Testis (tissue), 2 donors: ENCODE measurements at regions not wholly inside any gene's neighbourhood (a gene's known extent, or its start where the extent isn't known, plus 50 kb on each side); places are given as distances from the start of the nearest gene placed in this dataset.
"Not testable (repeated sequence)": the region's sequence is repeated elsewhere in the genome, so short reads cannot be mapped to it uniquely, and the experiment has no call there.

ENCODE experiments used
- POLR2A ChIP-seq: fragments of 450-650 bp; IDR thresholded peaks from one replicate; pipeline ENCODE4 v1.6.1; 2017; ENCODE audit warnings: antibody characterized with exemption, mild to moderate bottlenecking, moderate library complexity
- TF ChIP-seq, protein P1 (sequence below), 3 experiments: fragments of 450-650 bp in 2 of 3; fragments of 200-600 bp in 1 of 3; sonication (generic) in 1 of 3; IDR thresholded peaks; one replicate each; pipeline ENCODE4 v1.5.1; 2016 to 2019; ENCODE audit warnings: antibody characterized with exemption in 3 of 3, mild to moderate bottlenecking in 2 of 3, moderate library complexity in 1 of 3

DNA sequence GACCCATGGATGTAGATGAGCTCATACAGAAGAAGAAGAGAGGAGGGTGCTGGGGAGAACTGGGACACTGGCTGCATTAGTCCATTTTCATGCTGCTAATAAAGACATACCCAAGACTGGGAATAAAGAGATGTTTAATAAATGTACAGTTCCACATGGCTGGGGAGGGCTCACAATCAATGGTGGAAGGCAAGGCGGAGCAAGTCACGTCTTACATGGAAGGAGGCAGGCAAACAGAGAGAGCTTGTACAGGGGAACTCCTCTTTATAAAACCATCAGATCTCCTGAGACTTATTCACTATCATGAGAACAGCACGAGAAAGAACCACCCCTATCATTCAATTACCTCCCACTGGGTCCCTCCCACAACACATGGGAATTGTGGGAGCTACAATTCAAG is 625.5 kb downstream of the MATN1 start:
- TF ChIP-seq, protein P1, sequence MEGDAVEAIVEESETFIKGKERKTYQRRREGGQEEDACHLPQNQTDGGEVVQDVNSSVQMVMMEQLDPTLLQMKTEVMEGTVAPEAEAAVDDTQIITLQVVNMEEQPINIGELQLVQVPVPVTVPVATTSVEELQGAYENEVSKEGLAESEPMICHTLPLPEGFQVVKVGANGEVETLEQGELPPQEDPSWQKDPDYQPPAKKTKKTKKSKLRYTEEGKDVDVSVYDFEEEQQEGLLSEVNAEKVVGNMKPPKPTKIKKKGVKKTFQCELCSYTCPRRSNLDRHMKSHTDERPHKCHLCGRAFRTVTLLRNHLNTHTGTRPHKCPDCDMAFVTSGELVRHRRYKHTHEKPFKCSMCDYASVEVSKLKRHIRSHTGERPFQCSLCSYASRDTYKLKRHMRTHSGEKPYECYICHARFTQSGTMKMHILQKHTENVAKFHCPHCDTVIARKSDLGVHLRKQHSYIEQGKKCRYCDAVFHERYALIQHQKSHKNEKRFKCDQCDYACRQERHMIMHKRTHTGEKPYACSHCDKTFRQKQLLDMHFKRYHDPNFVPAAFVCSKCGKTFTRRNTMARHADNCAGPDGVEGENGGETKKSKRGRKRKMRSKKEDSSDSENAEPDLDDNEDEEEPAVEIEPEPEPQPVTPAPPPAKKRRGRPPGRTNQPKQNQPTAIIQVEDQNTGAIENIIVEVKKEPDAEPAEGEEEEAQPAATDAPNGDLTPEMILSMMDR (IDR thresholded peaks at IDR 0.05): not testable (repeated sequence)
- TF ChIP-seq POLR2A: not testable (repeated sequence)
